Right ventricle myocardium superior (tissue), 1 donor: ENCODE measurements at regions not wholly inside any gene's neighbourhood (a gene's known extent, or its start where the extent isn't known, plus 50 kb on each side); places are given as distances from the start of the nearest gene placed in this dataset.
"Not testable (repeated sequence)": the region's sequence is repeated elsewhere in the genome, so short reads cannot be mapped to it uniquely, and the experiment has no call there.

Experiments
- ATAC-seq: fragments of 200-7000 bp; cut with Tn5 transposase; one replicate; pipeline ENCODE4 v1.9.1; 2020; ENCODE audit warnings: mild to moderate bottlenecking; ENCODE audit not compliant: poor library complexity
- DNase-seq: peaks from one replicate; pipeline ENCODE4 v3.0.0-alpha.2; 2020
- intact Hi-C: fragments of 100-400 bp; cut with DNase I; formaldehyde crosslinking; loops from one replicate; pipeline ENCODE4 v1.11.2; 2022
- donor health status: DM: no; HTN: yes; CAD: no; lungs with severe emphysema.

GRCh38 chr10:64275774-64276173 lies 754.6 kb downstream of the REEP3 start:
- DNase-seq: no peak
- intact Hi-C loops: no loop called here
- no peak for ATAC-seq

GRCh38 chr10:64277536-64277935 lies 756.3 kb downstream of the REEP3 start:
- DNase-seq (no peak), ATAC-seq (no peak)
- intact Hi-C loops: no loop called here

- DNase-seq: no peak
- ATAC-seq: no peak
- intact Hi-C loops: no loop called here
Observed at GRCh38 chr10:64283621-64284020, 762.4 kb downstream of the REEP3 start.

GRCh38 chr10:64286533-64286932 lies 765.3 kb downstream of the REEP3 start:
- DNase-seq (no peak), ATAC-seq (no peak)
- intact Hi-C loops: no loop called here

DNA sequence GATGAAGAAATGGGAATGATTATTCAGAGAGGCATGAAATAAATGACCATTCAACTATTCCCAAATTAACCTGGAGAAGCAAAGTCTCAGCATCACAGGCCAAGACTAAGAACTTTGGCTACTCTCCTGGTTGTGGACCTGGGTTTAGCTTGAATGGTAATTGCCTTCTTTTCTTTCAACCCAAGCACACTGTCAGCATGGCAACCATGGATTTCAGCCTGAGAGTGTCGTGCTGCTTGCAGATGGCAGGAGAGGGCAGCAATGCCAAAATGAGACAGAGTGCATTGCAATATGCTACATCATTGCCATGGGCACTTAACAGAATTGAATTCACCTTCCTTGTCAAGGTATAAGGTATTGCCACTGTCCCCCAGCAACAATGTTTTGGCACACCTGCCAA lies 767.2 kb downstream of the REEP3 start:
- DNase-seq: no peak
- intact Hi-C loops: no loop called here
- ATAC-seq: no peak

DNA sequence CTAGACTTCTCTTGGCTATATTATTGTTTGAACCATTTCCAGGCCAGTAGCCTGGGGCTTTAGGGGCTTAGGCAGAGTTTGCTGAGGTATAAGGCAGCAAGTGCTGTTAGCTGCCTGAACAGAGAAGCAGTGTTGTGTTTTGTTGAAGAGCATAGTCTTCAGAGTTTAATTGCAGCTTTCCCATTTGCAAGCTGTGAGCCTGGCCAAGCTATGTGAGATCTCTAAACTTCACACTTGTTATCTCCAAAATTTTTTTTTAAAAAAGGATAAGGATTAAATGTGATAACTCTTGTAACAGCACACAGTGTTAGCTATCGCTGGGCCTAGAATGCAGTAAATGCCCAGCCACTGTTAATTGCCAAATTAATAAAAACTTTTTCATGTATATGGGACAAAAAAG lies 782.4 kb downstream of the REEP3 start:
- ATAC-seq (no peak), DNase-seq (no peak)
- intact Hi-C loops: no loop called here

DNA sequence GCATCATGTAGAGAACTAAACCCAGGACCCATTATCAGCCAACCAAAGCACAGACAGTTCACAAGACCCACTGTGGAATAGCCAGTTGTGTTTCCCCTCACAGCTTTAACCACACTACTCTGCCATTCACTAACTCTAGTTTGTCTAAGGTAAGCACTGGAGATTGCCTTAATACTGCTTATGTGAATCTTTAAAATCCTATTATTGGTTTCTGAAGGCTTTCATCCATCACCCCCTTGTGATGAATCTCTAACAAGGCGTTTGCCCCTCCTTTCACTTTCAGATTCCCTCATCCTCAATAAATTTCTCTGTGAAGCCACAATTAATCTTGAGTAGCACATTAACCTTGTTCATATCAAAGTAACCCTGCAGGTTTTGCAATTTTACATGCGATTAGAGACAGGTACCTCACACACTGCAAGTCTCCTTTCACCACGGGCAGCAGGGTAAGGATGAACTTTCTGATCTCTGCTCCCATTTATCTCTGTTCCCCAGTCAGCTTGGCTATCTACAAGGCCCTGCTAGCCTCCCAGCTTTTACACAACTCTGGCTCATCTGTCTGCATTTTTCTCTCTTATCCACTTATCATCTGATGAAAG lies 785.6 kb downstream of the REEP3 start:
- DNase-seq (no peak), ATAC-seq (no peak)
- intact Hi-C loops: no loop called here

GRCh38 chr10:64312876-64313275 lies 791.7 kb downstream of the REEP3 start:
- ATAC-seq (no peak), DNase-seq (no peak)
- intact Hi-C loops: no loop called here

GRCh38 chr10:64313967-64314366 lies 792.8 kb downstream of the REEP3 start:
- intact Hi-C loops: no loop called here
- no peak for DNase-seq
- no peak for ATAC-seq

GRCh38 chr10:64316416-64316815 lies 795.2 kb downstream of the REEP3 start:
- ATAC-seq: no peak
- DNase-seq: no peak
- intact Hi-C loops: no loop called here

GRCh38 chr10:64316833-64317232 lies 795.6 kb downstream of the REEP3 start:
- intact Hi-C loops: no loop called here
- DNase-seq (no peak), ATAC-seq (no peak)

GRCh38 chr10:64320448-64320847 lies 799.2 kb downstream of the REEP3 start:
- intact Hi-C loops: no loop called here
- no peak for ATAC-seq

DNA sequence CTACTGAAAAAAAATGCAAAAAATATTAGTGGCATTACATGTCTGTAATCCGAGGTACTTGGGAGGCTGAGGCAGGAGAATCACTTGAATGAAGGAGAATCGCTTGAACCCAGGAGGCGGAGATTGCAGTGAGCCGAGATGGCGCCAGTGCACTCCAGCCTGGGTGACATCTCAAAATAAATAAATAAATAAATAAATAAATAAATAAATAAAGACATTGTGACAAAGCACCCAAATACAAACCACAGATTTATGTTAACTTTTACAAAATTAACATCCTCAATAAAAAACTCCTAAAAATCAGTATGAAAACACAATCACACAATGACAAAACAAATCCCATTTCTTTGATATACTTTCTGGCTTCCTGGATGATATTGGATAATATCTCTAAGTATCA lies 808.3 kb downstream of the REEP3 start:
- intact Hi-C loops: no loop called here
- ATAC-seq: no peak
- DNase-seq: no peak

More at GRCh38 chr10:64320448-64320847, 799.2 kb downstream of the REEP3 start:
- no peak for DNase-seq

- intact Hi-C loops: no loop called here
- no peak for DNase-seq
Observed at GRCh38 chr10:64332551-64332950, 811.4 kb downstream of the REEP3 start.

GRCh38 chr10:64334084-64334483 lies 812.9 kb downstream of the REEP3 start:
- no peak for DNase-seq

More at GRCh38 chr10:64332551-64332950, 811.4 kb downstream of the REEP3 start:
- ATAC-seq: no peak

DNA sequence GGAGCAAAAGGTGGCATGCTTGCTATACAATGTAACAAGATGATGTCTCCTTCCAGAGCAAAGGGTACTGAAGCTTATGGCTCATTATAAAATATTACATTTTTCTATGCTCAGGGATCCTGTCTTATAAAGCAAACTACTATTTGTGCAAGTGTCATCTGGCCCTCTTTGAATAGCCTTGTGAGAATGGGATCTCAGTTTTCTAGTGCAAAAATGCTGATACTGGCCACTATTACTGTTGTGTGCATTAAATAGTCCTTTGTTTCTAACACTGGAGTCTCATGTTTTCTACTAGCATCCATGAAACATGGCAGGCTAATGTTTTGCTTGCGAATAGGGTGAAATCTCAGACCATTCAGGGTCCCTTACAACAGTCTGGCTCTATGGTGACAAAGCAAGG lies 823.0 kb downstream of the REEP3 start:
- intact Hi-C loops: no loop called here
- DNase-seq: no peak
- ATAC-seq: no peak

More at GRCh38 chr10:64334084-64334483, 812.9 kb downstream of the REEP3 start:
- intact Hi-C loops: no loop called here
- ATAC-seq: no peak

- intact Hi-C loops: no loop called here
- DNase-seq: no peak
- no peak for ATAC-seq
Observed at GRCh38 chr10:64345856-64346255, 824.7 kb downstream of the REEP3 start.

DNA sequence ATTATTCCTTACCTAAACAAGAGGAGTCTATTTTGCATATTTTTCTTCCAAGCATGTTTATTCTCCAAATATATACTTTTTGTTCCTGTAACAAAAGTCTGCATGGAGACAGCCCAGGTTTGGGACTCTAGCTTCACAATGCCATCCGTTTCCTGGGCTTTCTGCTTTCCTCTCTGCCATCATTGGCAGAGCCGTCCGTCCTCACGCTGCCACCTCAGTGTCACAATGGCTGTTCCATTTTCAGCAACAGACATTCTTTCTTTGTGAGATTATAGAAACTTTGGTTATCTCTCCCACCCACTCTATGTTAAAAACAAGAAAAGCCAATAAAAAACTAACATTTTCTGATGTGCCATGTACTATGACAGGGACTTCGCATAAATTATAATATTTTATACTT lies 825.2 kb downstream of the REEP3 start:
- no peak for ATAC-seq
- intact Hi-C loops: no loop called here
- no peak for DNase-seq

- intact Hi-C loops: no loop called here
- no peak for DNase-seq
- ATAC-seq: no peak
Observed at GRCh38 chr10:64350665-64351064, 829.5 kb downstream of the REEP3 start.

GRCh38 chr10:64358907-64359306 lies 837.7 kb downstream of the REEP3 start:
- DNase-seq (no peak), ATAC-seq (no peak)
- intact Hi-C loops: no loop called here

GRCh38 chr10:64360240-64360639 lies 839.0 kb downstream of the REEP3 start:
- DNase-seq, intact Hi-C loops: not testable (repeated sequence)

More at GRCh38 chr10:64360240-64360639, 839.0 kb downstream of the REEP3 start:
- not testable (repeated sequence) for ATAC-seq
